Stimulated activated memory B cell treated with anti-CD40 and anti-IgM and Interleukin-4, amounts not matched to agents 10 μg/mL and 1 μg/mL and 100 μg/mL, for 72 hours (primary cell): ENCODE measurements at regions not wholly inside any gene's neighbourhood (a gene's known extent, or its start where the extent isn't known, plus 50 kb on each side); places are given as distances from the start of the nearest gene placed in this dataset.

ENCODE experiments used
- ATAC-seq: fragments of 150-1000 bp; cut with Tn5 transposase; 2 replicates; pipeline ENCODE4 v1.10.0; 2021
- H3K27ac Mint-ChIP-seq: one replicate; pipeline ENCODE4 v1.8.0; 2022; ENCODE audit warnings: mild to moderate bottlenecking, mixed read lengths
- H3K27me3 Mint-ChIP-seq: one replicate; pipeline ENCODE4 v1.8.0; 2022; ENCODE audit warnings: mixed read lengths
- H3K36me3 Mint-ChIP-seq: one replicate; pipeline ENCODE4 v1.8.0; 2022; ENCODE audit warnings: mixed read lengths
- H3K4me1 Mint-ChIP-seq: one replicate; pipeline ENCODE4 v1.8.0; 2022; ENCODE audit warnings: mixed read lengths
- H3K4me3 Mint-ChIP-seq: one replicate; pipeline ENCODE4 v1.8.0; 2022; ENCODE audit warnings: mild to moderate bottlenecking, moderate library complexity, mixed read lengths
- H3K9me3 Mint-ChIP-seq: one replicate; pipeline ENCODE4 v1.8.0; 2022; ENCODE audit warnings: mixed read lengths

- Mint-ChIP-seq H3K27me3 (peaks cover 23% of the 10 kb centered on the region), H3K36me3 (no peaks in the 10 kb centered on the region), H3K27ac (no peak overlapping the region), H3K4me3 (no peak overlapping the region), H3K9me3 (no peaks in the 10 kb centered on the region), H3K4me1 (no peaks in the 10 kb centered on the region)
- no peak for ATAC-seq
Observed at GRCh38 chr5:155978850-155979249, 348.1 kb upstream of the SGCD start.

DNA sequence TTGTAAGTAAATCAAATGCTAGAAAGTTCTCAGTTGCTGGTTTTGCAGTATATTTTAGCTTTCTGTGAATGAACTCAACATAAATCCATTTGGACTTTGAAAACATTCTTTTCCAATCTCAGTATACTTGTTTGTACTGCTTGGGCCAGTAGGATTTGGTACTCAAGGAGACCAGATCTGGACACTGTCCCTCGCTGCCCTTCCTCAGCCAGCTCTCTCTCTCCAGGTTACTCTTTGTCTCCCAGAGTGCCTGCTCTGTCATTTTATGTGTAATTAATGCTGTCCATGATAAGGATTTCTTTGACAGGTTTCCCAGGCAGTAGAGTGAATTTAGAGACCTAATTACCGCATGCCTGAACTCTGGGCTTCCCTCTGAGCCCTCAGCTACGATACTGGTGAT is 344.6 kb upstream of the SGCD start:
- Mint-ChIP-seq H3K27ac (no peak overlapping the region), H3K9me3 (no peaks in the 10 kb centered on the region), H3K4me3 (no peak overlapping the region), H3K36me3 (no peaks in the 10 kb centered on the region), H3K27me3 (peaks cover 2% of the 10 kb centered on the region), H3K4me1 (no peaks in the 10 kb centered on the region)
- ATAC-seq: no peak

GRCh38 chr5:155983954-155984353 is 343.0 kb upstream of the SGCD start:
- Mint-ChIP-seq H3K27me3 (no peaks in the 10 kb centered on the region), H3K36me3 (no peaks in the 10 kb centered on the region)

DNA sequence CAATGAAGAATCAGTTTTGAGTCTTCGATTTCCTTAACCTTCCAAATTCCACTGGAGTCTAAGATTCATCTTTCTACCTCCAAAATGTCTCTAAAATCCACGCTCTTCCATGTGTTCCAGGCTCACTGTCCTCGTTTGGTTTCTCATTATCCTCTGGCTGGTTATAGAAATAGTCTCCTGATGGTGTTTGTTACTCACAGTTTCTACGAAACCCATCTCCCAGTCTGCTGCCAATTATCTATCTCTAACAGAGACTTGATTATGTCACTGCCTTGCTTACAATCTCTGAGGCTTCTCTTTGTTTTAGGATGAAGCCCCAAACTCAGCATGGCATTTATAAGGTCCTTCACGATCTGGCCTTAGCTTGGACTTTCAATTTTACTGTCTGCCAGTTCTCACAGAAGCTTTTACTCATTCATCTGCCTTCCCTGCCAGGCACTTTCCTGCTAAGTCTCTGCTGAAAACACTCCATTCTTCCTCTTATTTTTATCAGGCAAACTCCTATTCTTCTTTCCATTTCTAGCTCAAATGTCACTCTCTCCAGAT is 339.6 kb upstream of the SGCD start:
- Mint-ChIP-seq H3K4me1 (no peaks in the 10 kb centered on the region), H3K27me3 (no peaks in the 10 kb centered on the region), H3K36me3 (no peaks in the 10 kb centered on the region), H3K9me3 (no peaks in the 10 kb centered on the region), H3K27ac (no peak overlapping the region), H3K4me3 (no peak overlapping the region)
- ATAC-seq: no peak

More at GRCh38 chr5:155983954-155984353, 343.0 kb upstream of the SGCD start:
- H3K9me3 Mint-ChIP-seq: no peaks in the 10 kb centered on the region
- H3K27ac Mint-ChIP-seq: no peak overlapping the region
- no peak overlapping the region for H3K4me3 Mint-ChIP-seq
- no peaks in the 10 kb centered on the region for H3K4me1 Mint-ChIP-seq
- no peak for ATAC-seq

- Mint-ChIP-seq H3K4me1 (no peaks in the 10 kb centered on the region), H3K27me3 (no peaks in the 10 kb centered on the region), H3K36me3 (no peaks in the 10 kb centered on the region), H3K9me3 (no peaks in the 10 kb centered on the region), H3K4me3 (no peak overlapping the region), H3K27ac (no peak overlapping the region)
- no peak for ATAC-seq
Observed at GRCh38 chr5:155989879-155990278, 337.1 kb upstream of the SGCD start.

DNA sequence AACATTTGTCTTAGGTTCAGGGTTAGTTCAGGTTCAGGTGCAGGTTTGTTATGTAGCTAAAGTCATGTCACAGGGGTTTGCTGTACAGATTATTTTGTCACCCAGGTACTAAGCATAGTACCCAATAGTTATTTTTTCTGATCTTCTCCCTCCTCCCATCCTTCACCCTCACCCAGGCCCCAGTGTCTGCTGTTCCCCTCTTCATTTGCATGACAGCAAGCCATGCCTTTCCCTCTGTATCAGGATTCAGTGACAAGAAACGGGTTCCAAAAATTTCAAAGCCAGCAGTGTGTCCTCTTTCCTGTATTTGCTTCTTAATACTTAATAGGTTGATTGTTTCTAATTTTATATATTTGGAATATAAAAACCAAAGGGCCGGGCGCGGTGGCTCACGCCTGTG is 330.8 kb upstream of the SGCD start:
- no peak for ATAC-seq
- H3K4me1 Mint-ChIP-seq: no peaks in the 10 kb centered on the region

DNA sequence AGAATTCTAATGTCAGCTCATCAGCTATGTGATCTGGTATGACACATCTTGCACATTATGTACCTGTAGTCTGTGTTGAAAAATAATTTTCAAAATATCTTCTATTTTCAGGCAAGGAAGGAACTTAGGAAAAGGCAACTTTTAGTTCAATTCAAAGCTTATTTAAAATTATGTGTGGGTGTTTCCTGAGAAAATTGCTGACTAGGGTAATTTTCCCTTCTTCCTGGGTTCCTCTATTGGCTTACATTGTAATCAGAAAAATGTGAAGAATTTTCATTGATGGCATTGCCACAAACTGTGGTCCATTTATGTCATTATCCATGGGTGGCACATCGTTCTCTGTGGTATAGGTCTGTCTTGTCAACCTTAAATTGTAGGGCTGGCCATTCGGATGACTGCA is 328.7 kb upstream of the SGCD start:
- H3K36me3 Mint-ChIP-seq: no peaks in the 10 kb centered on the region
- H3K9me3 Mint-ChIP-seq: no peaks in the 10 kb centered on the region
- H3K4me1 Mint-ChIP-seq: no peaks in the 10 kb centered on the region
- H3K27me3 Mint-ChIP-seq: peaks cover 7% of the 10 kb centered on the region
- ATAC-seq: no peak
- no peak overlapping the region for H3K4me3 Mint-ChIP-seq
- no peak overlapping the region for H3K27ac Mint-ChIP-seq

More for the DNA sequence above, 330.8 kb upstream of the SGCD start:
- H3K36me3 Mint-ChIP-seq: no peaks in the 10 kb centered on the region
- H3K27me3 Mint-ChIP-seq: peaks cover 7% of the 10 kb centered on the region
- H3K9me3 Mint-ChIP-seq: no peaks in the 10 kb centered on the region
- H3K4me3 Mint-ChIP-seq: no peak overlapping the region
- no peak overlapping the region for H3K27ac Mint-ChIP-seq

DNA sequence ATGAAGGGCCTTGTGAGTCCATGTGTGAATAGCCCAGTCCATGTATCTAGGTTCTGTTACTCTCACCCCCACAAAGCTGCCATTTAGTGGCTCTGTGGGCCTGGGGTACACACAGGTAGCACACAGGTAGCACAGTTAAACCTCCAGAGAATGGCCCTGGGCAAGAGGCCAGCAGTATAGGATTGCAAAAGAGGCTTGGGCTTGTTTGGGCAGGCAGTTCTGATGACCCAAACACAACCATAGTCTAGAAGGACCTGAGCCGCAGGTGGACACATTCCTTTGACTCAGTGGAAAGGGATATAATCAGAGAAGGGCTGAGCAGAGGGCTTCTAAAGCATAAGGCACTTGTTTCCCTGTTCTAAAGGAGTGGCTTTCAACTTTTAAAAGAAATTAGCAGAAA is 326.8 kb upstream of the SGCD start:
- peaks cover 7% of the 10 kb centered on the region for H3K27me3 Mint-ChIP-seq
- no peaks in the 10 kb centered on the region for H3K9me3 Mint-ChIP-seq
- H3K36me3 Mint-ChIP-seq: no peaks in the 10 kb centered on the region
- ATAC-seq: no peak
- H3K4me3 Mint-ChIP-seq: no peak overlapping the region
- no peak overlapping the region for H3K27ac Mint-ChIP-seq
- H3K4me1 Mint-ChIP-seq: no peaks in the 10 kb centered on the region

DNA sequence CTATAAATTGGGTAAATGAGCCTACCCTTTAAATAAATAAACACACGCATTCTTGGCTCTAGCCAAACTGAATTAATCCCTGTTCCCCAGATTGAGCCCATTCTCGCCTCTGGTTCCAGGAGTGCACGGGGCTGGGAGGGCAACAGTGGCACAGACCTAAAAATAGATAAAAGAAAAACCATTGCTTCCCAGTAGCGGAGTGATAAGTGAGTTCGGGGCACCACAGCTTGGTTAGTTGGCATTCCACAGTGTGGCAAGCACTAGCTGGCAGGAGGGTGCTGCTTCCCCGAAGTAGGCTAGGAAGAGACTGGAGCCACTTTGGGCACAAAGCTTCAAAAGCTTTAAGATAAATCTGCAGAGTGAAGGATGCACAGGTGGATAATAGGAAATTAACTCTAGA is 322.2 kb upstream of the SGCD start:
- H3K9me3 Mint-ChIP-seq: no peaks in the 10 kb centered on the region
- no peak overlapping the region for H3K27ac Mint-ChIP-seq
- no peak overlapping the region for H3K4me3 Mint-ChIP-seq
- no peaks in the 10 kb centered on the region for H3K36me3 Mint-ChIP-seq
- no peaks in the 10 kb centered on the region for H3K4me1 Mint-ChIP-seq
- no peaks in the 10 kb centered on the region for H3K27me3 Mint-ChIP-seq
- ATAC-seq: no peak

DNA sequence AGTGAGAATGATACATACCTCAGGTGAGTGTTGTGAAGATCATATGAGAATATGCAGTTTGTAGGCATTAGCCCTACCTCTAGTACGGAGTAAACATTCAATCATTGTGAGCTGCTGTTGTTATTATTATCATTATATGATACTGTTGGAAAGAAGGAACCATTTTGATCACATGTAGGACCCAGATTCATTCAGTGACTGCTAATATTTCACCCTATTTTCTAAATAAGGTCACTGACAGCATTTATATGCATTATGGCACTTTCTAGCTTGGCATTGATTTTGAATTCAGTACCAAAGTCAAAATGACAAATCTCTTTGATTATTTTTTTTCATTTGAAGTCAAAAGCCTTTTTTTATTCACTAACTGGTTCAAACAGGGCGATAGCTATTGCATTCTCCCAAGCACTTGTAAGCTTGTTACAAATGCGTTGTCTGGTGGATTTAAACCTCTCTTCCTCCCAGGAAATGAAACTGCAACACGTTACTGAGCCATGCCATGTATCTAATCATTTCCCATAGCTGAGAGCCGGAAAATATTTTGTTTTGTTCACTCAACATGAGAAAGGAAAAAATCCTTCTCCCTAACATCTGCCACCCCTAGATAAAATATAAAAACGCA is 320.8 kb upstream of the SGCD start:
- Mint-ChIP-seq H3K9me3 (no peaks in the 10 kb centered on the region), H3K36me3 (no peaks in the 10 kb centered on the region), H3K4me1 (no peaks in the 10 kb centered on the region), H3K27me3 (no peaks in the 10 kb centered on the region), H3K27ac (no peak overlapping the region), H3K4me3 (no peak overlapping the region)
- ATAC-seq: no peak

DNA sequence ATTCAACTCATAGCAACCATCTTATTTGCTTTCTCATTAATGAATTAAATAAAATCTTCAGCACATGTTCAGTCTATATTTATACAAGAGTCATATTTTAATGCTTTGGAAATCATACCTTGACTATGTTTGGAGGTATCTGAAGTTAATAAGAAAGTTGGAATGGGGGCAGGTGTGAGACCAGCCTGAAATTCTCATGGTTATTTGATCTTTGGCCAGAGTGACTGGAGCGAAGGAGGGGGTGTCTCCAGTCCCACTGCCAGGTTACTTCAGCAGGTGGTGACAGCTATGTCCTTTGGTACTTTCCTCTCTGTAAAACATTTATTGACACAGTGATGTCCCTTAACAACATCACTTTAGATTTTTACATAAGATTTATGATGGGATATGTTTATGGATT is 318.1 kb upstream of the SGCD start:
- Mint-ChIP-seq H3K4me3 (no peak overlapping the region), H3K27ac (no peak overlapping the region), H3K4me1 (no peaks in the 10 kb centered on the region), H3K9me3 (no peaks in the 10 kb centered on the region), H3K36me3 (no peaks in the 10 kb centered on the region), H3K27me3 (no peaks in the 10 kb centered on the region)
- no peak for ATAC-seq

DNA sequence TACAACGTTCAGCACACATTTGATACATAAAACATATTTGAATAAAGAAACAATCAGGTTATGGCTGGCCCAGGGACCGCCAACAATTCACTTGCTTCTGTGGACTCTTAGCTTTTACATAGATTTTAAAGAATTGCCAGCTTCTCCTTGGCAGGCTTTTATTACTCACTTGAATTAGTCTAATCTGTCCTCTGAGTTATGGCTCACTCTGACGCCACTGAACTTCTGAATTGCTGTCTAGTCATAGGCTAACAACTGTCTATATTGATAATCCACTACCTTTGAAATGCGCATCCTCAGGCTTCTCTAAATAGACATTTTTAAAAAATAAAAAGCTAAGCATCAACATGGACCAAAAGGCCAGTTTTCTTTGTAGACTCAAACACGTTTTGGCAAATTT is 317.4 kb upstream of the SGCD start:
- no peaks in the 10 kb centered on the region for H3K4me1 Mint-ChIP-seq
- H3K27me3 Mint-ChIP-seq: no peaks in the 10 kb centered on the region
- no peak overlapping the region for H3K27ac Mint-ChIP-seq
- no peaks in the 10 kb centered on the region for H3K36me3 Mint-ChIP-seq
- H3K9me3 Mint-ChIP-seq: no peaks in the 10 kb centered on the region
- no peak for ATAC-seq
- H3K4me3 Mint-ChIP-seq: no peak overlapping the region

GRCh38 chr5:156015137-156015536 is 311.8 kb upstream of the SGCD start:
- no peaks in the 10 kb centered on the region for H3K4me1 Mint-ChIP-seq
- no peak overlapping the region for H3K27ac Mint-ChIP-seq
- no peaks in the 10 kb centered on the region for H3K36me3 Mint-ChIP-seq
- H3K27me3 Mint-ChIP-seq: no peaks in the 10 kb centered on the region
- H3K9me3 Mint-ChIP-seq: no peaks in the 10 kb centered on the region
- no peak for ATAC-seq
- no peak overlapping the region for H3K4me3 Mint-ChIP-seq

DNA sequence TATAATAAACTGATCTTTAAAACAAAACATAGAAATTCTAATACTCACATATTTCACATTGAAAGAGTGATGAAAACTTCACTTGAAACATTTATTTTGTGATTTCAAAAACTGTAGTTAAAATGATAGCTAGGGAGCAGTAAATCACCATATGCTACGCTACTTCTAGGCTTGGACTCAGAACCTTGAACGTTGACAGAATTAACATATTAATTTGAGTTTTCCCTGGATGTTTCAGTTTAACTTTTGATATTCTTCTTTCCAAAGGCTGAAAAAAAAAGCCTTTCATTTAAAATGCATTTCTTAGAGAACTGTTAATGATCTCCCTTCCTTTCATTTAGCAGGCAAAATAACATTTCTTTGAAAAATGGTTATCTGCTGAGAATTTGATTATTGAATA is 307.8 kb upstream of the SGCD start:
- no peak overlapping the region for H3K4me3 Mint-ChIP-seq
- ATAC-seq: no peak
- H3K27ac Mint-ChIP-seq: no peak overlapping the region
- H3K9me3 Mint-ChIP-seq: no peaks in the 10 kb centered on the region
- H3K27me3 Mint-ChIP-seq: no peaks in the 10 kb centered on the region
- no peaks in the 10 kb centered on the region for H3K36me3 Mint-ChIP-seq
- H3K4me1 Mint-ChIP-seq: peaks cover 5% of the 10 kb centered on the region

DNA sequence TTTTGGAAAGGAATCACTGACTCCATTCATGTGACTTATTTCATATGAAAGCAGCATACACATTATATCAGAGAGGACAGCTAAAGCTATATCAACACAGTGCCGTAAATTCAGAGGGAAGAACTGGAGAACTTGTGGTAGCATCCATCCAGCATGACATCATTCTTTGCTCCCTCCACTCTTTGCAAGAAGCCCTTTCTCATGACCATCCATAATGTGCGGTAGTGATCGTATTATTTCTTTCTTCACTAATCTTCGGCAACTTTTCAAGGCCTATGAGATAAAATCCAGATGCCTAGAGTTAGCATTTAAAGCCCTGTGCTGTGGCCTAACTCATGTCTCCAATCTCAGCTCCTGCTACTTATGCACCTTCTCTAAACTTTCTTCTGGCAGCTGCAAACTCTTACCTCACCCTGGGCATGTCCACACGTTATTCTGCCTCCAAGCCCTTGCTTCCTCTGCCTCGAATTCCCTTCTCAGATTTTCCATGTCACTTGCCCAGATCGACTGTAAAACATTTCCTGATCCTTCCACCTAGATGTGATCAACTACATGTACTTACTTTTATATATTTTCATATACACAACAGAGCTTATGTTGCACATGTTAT is 307.3 kb upstream of the SGCD start:
- no peak for ATAC-seq
- no peaks in the 10 kb centered on the region for H3K9me3 Mint-ChIP-seq
- H3K4me1 Mint-ChIP-seq: peaks cover 5% of the 10 kb centered on the region
- H3K4me3 Mint-ChIP-seq: no peak overlapping the region
- H3K27me3 Mint-ChIP-seq: no peaks in the 10 kb centered on the region
- no peak overlapping the region for H3K27ac Mint-ChIP-seq
- no peaks in the 10 kb centered on the region for H3K36me3 Mint-ChIP-seq

- no peaks in the 10 kb centered on the region for H3K36me3 Mint-ChIP-seq
- H3K4me1 Mint-ChIP-seq: peaks cover 5% of the 10 kb centered on the region
- no peak overlapping the region for H3K27ac Mint-ChIP-seq
- H3K27me3 Mint-ChIP-seq: no peaks in the 10 kb centered on the region
- no peak overlapping the region for H3K4me3 Mint-ChIP-seq
- H3K9me3 Mint-ChIP-seq: no peaks in the 10 kb centered on the region
- ATAC-seq: no peak
Observed at GRCh38 chr5:156020647-156021046, 306.3 kb upstream of the SGCD start.
